NCI-H146 treated with DMSO at 0.1 percent for 48 hours (cell line): ENCODE measurements at regions not wholly inside any gene's neighbourhood (a gene's known extent, or its start where the extent isn't known, plus 50 kb on each side); places are given as distances from the start of the nearest gene placed in this dataset.
A peak's percentile ranks its signal among the peaks of the same experiment; 100 is the strongest.

Experiments
- DNase-seq: peaks from one replicate; lab custom pipeline; 2025; ENCODE audit not compliant: unreplicated experiment; lab: John Stamatoyannopoulos, UW

DNA sequence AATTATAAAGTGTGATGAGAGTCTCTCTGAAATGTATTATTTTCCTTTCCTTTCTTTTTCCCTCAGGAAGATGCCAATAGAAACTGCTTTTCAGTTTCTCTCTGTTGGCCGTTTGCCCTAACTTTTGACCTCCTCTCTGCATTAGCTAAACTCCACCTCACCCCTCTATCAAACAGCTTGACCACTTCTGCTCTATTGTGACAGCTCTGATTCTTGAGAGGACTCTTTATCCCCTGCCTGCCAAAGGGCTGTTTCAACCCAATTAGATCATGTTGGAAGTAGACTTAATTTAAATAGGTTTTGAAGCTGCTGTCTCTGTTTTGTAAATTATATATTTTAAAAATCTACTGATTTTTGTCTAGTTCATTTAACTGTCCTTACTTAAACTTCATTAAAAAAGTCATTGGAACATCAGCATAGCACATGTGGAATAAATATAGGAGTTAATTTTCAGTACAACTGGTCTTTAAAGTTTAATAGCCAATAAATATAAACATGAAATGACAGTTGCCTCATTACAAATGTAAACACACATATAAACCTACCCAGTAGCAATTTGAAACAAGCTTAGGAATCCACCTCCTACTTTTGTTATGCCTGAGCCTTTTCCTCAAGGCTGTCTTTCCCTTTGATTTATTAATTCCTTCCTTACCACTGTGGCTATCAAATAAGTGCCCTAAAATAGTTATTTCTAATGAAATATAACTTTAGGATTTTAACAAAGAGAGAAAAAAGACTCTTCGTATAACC is 152.0 kb downstream of the CHRM3 start:
- DNase-seq: no peak

- no peak for DNase-seq
These were observed 152.7 kb downstream of the CHRM3 start for GRCh38 chr1:239539051-239539450.

- no peak for DNase-seq
These were observed 153.4 kb downstream of the CHRM3 start for GRCh38 chr1:239539812-239540211.

GRCh38 chr1:239543873-239544272 is 157.5 kb downstream of the CHRM3 start:
- no peak for DNase-seq

DNA sequence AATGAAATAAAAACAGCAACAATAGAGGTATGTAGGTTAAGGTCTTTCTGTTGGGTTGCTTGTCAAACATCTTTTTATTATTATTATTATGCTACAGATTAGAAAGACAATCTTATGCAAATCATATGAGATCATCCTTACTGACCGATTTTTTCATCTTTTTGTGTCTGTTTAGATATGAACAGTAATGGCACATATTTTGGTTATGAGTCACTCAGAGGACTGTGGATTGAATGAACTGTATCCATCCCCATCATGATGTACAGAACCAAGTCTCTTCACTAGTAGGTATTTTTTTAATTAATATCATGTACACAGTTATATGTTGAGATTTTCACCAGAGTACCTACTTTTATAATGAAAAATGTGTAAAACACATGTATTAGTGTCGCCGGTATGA is 159.1 kb downstream of the CHRM3 start:
- no peak for DNase-seq

DNA sequence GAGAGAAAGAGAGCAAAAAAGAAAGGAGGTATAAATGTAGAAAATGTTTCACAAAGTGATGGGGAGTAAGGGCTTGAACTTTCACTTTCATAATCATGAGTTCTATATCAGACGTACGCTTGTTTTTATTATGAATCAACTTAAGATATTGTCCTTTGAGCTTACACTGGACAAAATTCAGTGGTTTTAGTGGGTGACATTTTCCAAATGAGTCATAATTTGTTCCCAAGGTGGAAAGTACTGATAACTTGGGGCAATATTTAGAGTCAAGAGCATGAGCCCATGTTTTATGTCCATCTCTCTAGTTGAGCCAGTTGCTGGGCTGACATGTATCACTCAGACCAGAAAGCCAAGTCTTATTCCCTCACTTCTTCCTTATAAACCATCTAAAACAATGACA is 161.6 kb downstream of the CHRM3 start:
- no peak for DNase-seq

DNA sequence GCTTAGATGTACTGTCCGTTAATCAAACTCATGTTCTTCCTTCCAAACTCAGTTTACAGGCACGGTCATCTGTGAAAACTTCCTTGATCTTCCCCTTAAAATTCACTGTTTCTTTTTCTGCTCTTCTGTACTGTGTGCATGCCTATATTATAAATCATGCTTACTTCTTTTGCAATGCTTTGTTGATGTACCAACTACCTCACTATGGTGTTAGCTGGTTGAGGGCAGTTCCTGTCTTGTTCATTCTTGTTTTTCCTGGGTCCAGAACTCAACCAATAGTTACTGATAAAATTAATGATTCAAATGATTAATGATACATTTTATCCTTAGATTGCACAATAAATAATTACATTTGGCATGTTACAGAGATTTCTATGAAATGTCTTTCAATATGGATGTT is 163.8 kb downstream of the CHRM3 start:
- no peak for DNase-seq

DNA sequence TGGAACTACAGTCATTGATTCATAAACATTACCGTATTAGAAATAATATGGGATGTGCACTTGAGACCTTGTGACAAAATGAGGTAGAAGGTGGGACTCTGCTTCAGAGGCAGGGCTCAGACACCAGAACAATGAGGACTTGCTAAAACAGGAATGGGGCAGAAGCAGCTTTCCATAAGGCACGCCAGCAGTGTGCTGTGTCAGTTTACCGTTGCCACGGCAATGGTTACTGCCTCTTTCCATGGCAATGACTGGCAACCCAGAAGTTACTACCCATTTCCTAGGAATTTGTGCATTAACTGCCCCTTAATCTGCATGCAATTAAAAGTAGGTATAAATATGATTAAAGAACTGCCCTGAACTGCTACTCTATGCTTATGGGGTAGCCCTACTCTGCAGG is 169.0 kb downstream of the CHRM3 start:
- DNase-seq: no peak

DNA sequence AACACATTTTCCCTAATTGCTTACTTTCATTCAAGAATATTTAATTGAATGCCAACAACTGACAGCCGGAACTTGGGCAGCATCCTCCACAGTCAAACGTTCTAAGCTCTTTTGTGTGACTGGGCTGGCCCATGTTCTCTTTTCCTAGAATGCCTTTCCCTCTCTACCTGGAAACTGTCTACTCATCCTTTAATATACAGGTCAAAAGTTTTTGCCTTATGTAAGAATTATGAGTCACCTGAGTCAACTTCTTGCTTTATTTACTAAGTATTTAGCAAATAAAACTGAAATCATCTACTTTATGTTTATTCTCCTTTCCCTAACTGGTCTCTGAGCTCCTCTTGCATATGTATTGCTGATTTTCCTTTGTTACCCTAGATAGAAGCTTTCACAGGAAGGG is 172.2 kb downstream of the CHRM3 start:
- no peak for DNase-seq

DNA sequence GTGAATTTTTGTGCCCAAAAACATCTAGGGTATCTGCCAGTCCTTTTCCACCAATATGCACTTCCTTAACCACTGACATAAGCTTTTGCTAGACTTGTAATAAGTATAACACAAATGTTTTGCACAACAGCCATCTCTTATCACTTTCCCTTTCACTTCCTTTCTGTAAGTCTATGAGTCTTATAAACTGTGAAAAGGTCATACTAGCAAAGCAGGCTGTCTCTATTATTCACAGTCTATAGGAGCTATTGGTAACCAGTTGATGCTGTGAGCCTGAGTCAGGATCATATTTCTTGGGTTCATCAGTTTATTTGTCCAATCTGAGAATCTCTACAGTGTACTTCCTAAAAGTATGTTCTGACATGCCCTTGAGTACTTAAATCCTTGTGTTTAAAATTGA is 172.6 kb downstream of the CHRM3 start:
- no peak for DNase-seq

GRCh38 chr1:239560921-239561320 is 174.6 kb downstream of the CHRM3 start:
- no peak for DNase-seq

GRCh38 chr1:239562095-239562494 is 175.7 kb downstream of the CHRM3 start:
- DNase-seq: no peak

DNA sequence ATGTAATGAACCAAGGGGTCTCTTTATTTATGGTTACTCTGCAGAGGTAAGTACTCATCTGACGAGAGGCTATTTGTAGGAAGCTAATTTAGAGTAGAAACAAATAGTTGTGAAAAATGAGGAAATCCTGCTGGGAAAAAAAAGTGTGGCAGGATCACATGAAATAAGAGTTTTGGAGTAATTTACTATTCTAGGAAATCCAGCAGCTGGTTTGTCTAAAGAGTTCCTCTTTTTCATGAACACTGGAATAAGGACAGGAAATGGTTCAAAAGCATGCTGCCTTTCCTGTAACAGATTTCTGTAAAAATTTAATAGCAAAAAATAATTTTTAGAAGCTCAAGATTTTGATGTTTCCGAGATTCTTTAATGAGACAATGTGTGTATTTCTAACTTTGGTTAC is 177.3 kb downstream of the CHRM3 start:
- no peak for DNase-seq

- no peak for DNase-seq
These were observed 179.7 kb downstream of the CHRM3 start for GRCh38 chr1:239566074-239566473.

- DNase-seq: no peak
These were observed 184.5 kb downstream of the CHRM3 start for GRCh38 chr1:239570878-239571277.

DNA sequence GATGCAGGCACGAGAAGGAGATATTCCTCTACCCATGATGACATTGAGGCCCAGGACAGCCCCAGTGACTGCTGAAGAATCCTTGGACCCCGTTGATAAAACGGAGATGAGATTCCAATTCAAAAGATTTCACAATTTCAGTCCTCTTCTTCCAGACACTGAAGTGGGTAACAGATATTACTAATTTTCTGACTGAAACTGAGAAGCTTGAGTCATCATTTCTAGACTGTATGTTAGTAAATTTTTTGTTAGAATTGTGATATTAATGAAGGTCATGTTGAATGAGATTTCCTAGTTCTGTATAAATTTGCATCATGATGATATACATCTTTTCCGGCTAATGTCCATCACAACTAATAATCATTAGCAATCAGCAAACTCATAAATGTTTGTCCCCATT is 185.8 kb downstream of the CHRM3 start:
- DNase-seq: no peak

DNA sequence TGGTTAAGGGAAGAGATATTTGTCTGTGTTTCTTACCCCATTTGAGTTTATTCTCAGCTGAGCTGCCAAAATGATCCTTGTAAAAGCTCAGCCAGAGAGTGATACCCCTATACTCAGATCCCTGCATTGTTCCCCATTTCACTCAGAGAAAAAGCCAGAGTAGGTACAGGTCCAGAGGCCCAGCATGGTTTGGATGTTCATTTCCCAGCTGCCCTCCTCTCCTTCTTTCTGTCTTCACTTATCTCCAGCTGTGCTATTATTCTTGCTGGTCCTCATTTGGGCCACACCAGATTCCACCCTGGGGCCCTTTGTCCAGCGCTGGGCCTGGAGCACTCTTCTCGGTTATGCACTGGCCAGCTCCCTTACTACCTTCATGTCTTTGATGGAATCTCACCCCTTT is 187.7 kb downstream of the CHRM3 start:
- no peak for DNase-seq

GRCh38 chr1:239575113-239575512 is 188.7 kb downstream of the CHRM3 start:
- DNase-seq: no peak

DNA sequence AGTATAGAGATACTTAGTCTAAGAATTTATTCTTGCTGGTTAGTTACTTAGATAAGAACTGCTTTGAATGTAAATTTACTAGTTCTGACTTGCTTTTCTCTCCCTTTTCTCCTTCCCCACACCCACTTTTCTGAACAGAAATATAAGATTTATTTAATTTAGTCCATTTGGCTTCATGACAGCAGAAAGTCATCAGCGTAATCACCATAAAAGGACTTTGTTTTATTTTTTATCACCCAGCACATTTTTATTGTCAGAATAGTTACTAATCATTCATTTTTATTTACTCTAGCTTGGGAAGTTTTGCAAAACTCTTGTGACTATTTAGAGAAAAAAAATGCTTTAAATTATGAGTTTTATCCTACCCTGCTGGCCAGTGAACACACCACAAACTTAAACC is 197.2 kb downstream of the CHRM3 start:
- no peak for DNase-seq

GRCh38 chr1:239586128-239586527 is 199.8 kb downstream of the CHRM3 start:
- DNase-seq: no peak

GRCh38 chr1:239587066-239587465 is 200.7 kb downstream of the CHRM3 start:
- no peak for DNase-seq

- DNase-seq: peak; percentile 51
These were observed 201.4 kb downstream of the CHRM3 start for GRCh38 chr1:239587574-239588369.

DNA sequence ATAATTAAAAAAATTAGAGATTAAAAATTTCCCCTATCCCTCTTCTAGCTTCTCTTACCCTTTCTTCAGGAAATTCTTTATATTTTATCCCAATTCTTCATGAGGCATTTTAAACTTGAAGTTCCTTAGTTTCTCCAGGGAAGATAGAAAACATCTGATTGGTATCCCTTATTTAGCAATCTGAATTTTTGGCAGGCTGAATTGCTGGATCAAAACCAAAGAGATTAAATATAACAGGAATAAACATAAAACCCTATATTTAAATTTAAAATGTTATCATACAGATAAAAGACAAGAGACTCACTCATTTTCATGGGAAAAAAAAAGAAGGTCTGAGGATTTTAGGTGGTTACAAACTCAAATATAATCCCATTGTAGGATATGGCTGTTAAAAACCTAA is 204.2 kb downstream of the CHRM3 start:
- no peak for DNase-seq
